Neuronal stem cell (in vitro differentiated cells): ENCODE measurements at regions not wholly inside any gene's neighbourhood (a gene's known extent, or its start where the extent isn't known, plus 50 kb on each side); places are given as distances from the start of the nearest gene placed in this dataset.

Experiments
- DNase-seq: peaks from one replicate; pipeline ENCODE4 v3.0.0-alpha.2; 2013; ENCODE audit warnings: low spot score
- H2AFZ ChIP-seq: one replicate; pipeline ENCODE4 v1.6.1; 2013; ENCODE audit warnings: mild to moderate bottlenecking, low read length, inconsistent platforms
- H2AK5ac ChIP-seq: 2 replicates; pipeline ENCODE4 v1.6.1; 2013; ENCODE audit warnings: low read depth, mild to moderate bottlenecking, inconsistent platforms, low read length, moderate library complexity, mixed read lengths
- H2BK120ac ChIP-seq: 2 replicates; pipeline ENCODE4 v1.6.1; 2013; ENCODE audit warnings: low read depth, mild to moderate bottlenecking, inconsistent platforms, low read length, moderate library complexity, mixed read lengths
- H2BK12ac ChIP-seq: one replicate; pipeline ENCODE4 v1.6.1; 2013; ENCODE audit warnings: low read length, inconsistent platforms
- H2BK15ac ChIP-seq: 2 replicates; pipeline ENCODE4 v1.6.1; 2013; ENCODE audit warnings: mild to moderate bottlenecking, low read length, inconsistent platforms, mixed read lengths
- H2BK5ac ChIP-seq: one replicate; pipeline ENCODE4 v1.6.1; 2013; ENCODE audit warnings: inconsistent platforms, mild to moderate bottlenecking, low read length, moderate library complexity
- H3K14ac ChIP-seq: one replicate; pipeline ENCODE4 v1.6.1; 2013; ENCODE audit warnings: low read length, inconsistent platforms
- H3K18ac ChIP-seq: 2 replicates; pipeline ENCODE4 v1.6.1; 2013; ENCODE audit warnings: low read length, inconsistent platforms
- H3K23ac ChIP-seq: 2 replicates; pipeline ENCODE4 v1.6.1; 2013; ENCODE audit warnings: low read depth, mild to moderate bottlenecking, mixed read lengths, low read length, inconsistent platforms; ENCODE audit not compliant: poor library complexity
- H3K27ac ChIP-seq: replicated peaks from 3 replicates; pipeline ENCODE4 v1.5.1; 2013; ENCODE audit warnings: low read length, inconsistent platforms
- H3K27me3 ChIP-seq, 3 experiments: 2 replicates each; pipeline ENCODE4 v1.6.1; 2013; ENCODE audit warnings: low read length in 3 of 3, mild to moderate bottlenecking in 2 of 3, inconsistent platforms in 1 of 3, low read depth in 1 of 3, mixed read lengths in 1 of 3, moderate library complexity in 1 of 3; ENCODE audit not compliant: control insufficient read depth in 3 of 3, insufficient read depth in 3 of 3
- H3K36me3 ChIP-seq, 2 donors: replicated peaks in 1 of 2; 2 replicates each; pipeline ENCODE4 v1.6.1; 2013; ENCODE audit warnings: low read length in 2 of 2; ENCODE audit not compliant: control insufficient read depth in 2 of 2, insufficient read depth in 2 of 2
- H3K4ac ChIP-seq: 2 replicates; pipeline ENCODE4 v1.6.1; 2013; ENCODE audit warnings: inconsistent platforms, mild to moderate bottlenecking, low read length, moderate library complexity
- H3K4me1 ChIP-seq, 2 donors: 1 replicate in 1 of 2; 2 replicates in 1 of 2; pipeline ENCODE4 v1.6.1; 2013; ENCODE audit warnings: low read length in 2 of 2, low read depth in 1 of 2; ENCODE audit not compliant: control insufficient read depth in 2 of 2, insufficient read depth in 1 of 2
- H3K4me2 ChIP-seq: one replicate; pipeline ENCODE4 v1.6.1; 2013; ENCODE audit warnings: mild to moderate bottlenecking, low read length, inconsistent platforms; ENCODE audit not compliant: insufficient read depth, poor library complexity, severe bottlenecking
- H3K4me3 ChIP-seq, 2 donors: 2 replicates each; pipeline ENCODE4 v1.5.1; 2013; ENCODE audit warnings: low read length in 2 of 2, mild to moderate bottlenecking in 2 of 2, inconsistent platforms in 1 of 2, moderate library complexity in 1 of 2
- H3K79me1 ChIP-seq: one replicate; pipeline ENCODE4 v1.6.1; 2013; ENCODE audit warnings: low read depth, mild to moderate bottlenecking, inconsistent platforms, low read length, moderate library complexity
- H3K9ac ChIP-seq: one replicate; pipeline ENCODE4 v1.6.1; 2013; ENCODE audit warnings: mild to moderate bottlenecking, low read depth, low read length, inconsistent platforms; ENCODE audit not compliant: poor library complexity
- H3K9me3 ChIP-seq, 2 donors: replicated peaks in 1 of 2; 2 replicates each; pipeline versions ENCODE3 to v1.6.1; 2013; ENCODE audit warnings: low read length in 2 of 2, mild to moderate bottlenecking in 2 of 2, inconsistent platforms in 1 of 2, low read depth in 1 of 2, mixed read lengths in 1 of 2, moderate library complexity in 1 of 2; ENCODE audit not compliant: control insufficient read depth in 2 of 2, insufficient read depth in 1 of 2
- H4K8ac ChIP-seq: one replicate; pipeline ENCODE4 v1.6.1; 2013; ENCODE audit warnings: low read depth, mild to moderate bottlenecking, inconsistent platforms, low read length, moderate library complexity
- H4K91ac ChIP-seq: one replicate; pipeline ENCODE4 v1.6.1; 2013; ENCODE audit warnings: low read length, low read depth, mild to moderate bottlenecking, inconsistent platforms; ENCODE audit not compliant: poor library complexity
- WGBS, 2 donors: extraction: QIAGEN DNeasy Blood & Tissue Kit; methylation state at CpG; one replicate each; pipeline ENCODE4 v1.1.7; 2013; ENCODE audit warnings: missing lambda C conversion rate in 2 of 2, mixed read lengths in 1 of 2; ENCODE audit not compliant: insufficient read length in 2 of 2, insufficient replicate concordance in 1 of 2; ENCODE audit errors: extremely low coverage in 2 of 2; 5-methylcytosine and 5-hydroxymethylcytosine counted together

GRCh38 chr14:85418721-85419120 lies 111.2 kb upstream of the FLRT2 start:
- DNase-seq = no peak
- H2BK120ac ChIP-seq = no peak overlapping the region
- H3K18ac ChIP-seq = no peak overlapping the region
- H3K27me3 ChIP-seq = no peaks in the 10 kb centered on the region
- H2BK15ac ChIP-seq = no peak overlapping the region
- H2AFZ ChIP-seq = no peak overlapping the region
- no peak overlapping the region for H4K91ac ChIP-seq
- H3K4me1 ChIP-seq = no peaks in the 10 kb centered on the region
- H3K4me2 ChIP-seq = no peak overlapping the region
- H3K4ac ChIP-seq = no peak overlapping the region
- H3K4me3 ChIP-seq = no peak overlapping the region
- H3K9me3 ChIP-seq = no peaks in the 10 kb centered on the region
- H3K27ac ChIP-seq = no peak overlapping the region
- no peak overlapping the region for H3K23ac ChIP-seq
- H3K36me3 ChIP-seq = no peaks in the 10 kb centered on the region
- WGBS, 2 donors = no CpG with 5 or more reads among the region's 1 CpG
- H4K8ac ChIP-seq = no peak overlapping the region
- H3K79me1 ChIP-seq = no peaks in the 10 kb centered on the region
- H2BK12ac ChIP-seq = no peak overlapping the region
- no peak overlapping the region for H3K14ac ChIP-seq
- no peak overlapping the region for H2BK5ac ChIP-seq
- no peak overlapping the region for H3K9ac ChIP-seq
- H2AK5ac ChIP-seq = no peak overlapping the region

DNA sequence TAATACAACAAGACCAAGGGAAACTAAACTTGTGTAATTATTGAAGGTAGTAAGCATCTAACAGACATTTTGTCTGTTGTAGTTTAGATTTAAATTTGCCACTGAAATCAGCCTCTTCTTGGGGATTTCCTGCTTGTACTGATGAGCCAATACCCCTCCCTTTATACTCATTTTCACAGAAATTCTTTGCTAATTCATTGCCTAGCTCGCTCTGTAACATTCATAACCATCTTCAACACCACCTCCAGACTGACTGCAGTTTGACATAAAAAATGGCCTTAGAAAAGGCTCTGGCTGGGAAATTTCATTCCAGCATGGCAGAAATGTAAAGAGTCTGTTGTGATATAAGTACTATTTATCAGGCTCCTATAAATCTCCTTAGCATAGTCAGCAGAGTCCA lies 109.7 kb upstream of the FLRT2 start:
- H3K4me3 ChIP-seq = no peak overlapping the region
- H4K8ac ChIP-seq = no peak overlapping the region
- H3K14ac ChIP-seq = no peak overlapping the region
- no peak overlapping the region for H3K27ac ChIP-seq
- no peak overlapping the region for H4K91ac ChIP-seq
- no peak overlapping the region for H2BK120ac ChIP-seq
- no peak overlapping the region for H2BK5ac ChIP-seq
- no peaks in the 10 kb centered on the region for H3K9me3 ChIP-seq
- no peak overlapping the region for H2AFZ ChIP-seq
- H3K27me3 ChIP-seq = no peaks in the 10 kb centered on the region
- no peaks in the 10 kb centered on the region for H3K36me3 ChIP-seq
- H2AK5ac ChIP-seq = no peak overlapping the region
- H2BK12ac ChIP-seq = no peak overlapping the region
- no peak overlapping the region for H3K18ac ChIP-seq
- H3K9ac ChIP-seq = no peak overlapping the region
- no peak overlapping the region for H3K4ac ChIP-seq
- WGBS, 2 donors = no CpG with 5 or more reads among the region's 1 CpG
- H3K4me2 ChIP-seq = no peak overlapping the region
- no peaks in the 10 kb centered on the region for H3K4me1 ChIP-seq
- no peak for DNase-seq
- H3K23ac ChIP-seq = no peak overlapping the region
- no peaks in the 10 kb centered on the region for H3K79me1 ChIP-seq
- no peak overlapping the region for H2BK15ac ChIP-seq

GRCh38 chr14:85420707-85421106 lies 109.2 kb upstream of the FLRT2 start:
- Histone ChIP-seq H3K9me3 (no peaks in the 10 kb centered on the region), H2BK5ac (no peak overlapping the region), H2AFZ (no peak overlapping the region), H3K27ac (no peak overlapping the region), H2BK12ac (no peak overlapping the region), H3K36me3 (no peaks in the 10 kb centered on the region), H2BK120ac (no peak overlapping the region), H4K91ac (no peak overlapping the region), H3K14ac (no peak overlapping the region), H3K4ac (no peak overlapping the region), H3K18ac (no peak overlapping the region), H3K79me1 (no peaks in the 10 kb centered on the region), H3K4me2 (no peak overlapping the region), H2BK15ac (no peak overlapping the region), H3K27me3 (no peaks in the 10 kb centered on the region), H2AK5ac (no peak overlapping the region), H3K23ac (no peak overlapping the region), H3K4me3 (no peak overlapping the region), H3K4me1 (no peaks in the 10 kb centered on the region), H4K8ac (no peak overlapping the region), H3K9ac (no peak overlapping the region)
- no peak for DNase-seq
- WGBS, 2 donors = no CpG with 5 or more reads among the region's 5 CpGs

DNA sequence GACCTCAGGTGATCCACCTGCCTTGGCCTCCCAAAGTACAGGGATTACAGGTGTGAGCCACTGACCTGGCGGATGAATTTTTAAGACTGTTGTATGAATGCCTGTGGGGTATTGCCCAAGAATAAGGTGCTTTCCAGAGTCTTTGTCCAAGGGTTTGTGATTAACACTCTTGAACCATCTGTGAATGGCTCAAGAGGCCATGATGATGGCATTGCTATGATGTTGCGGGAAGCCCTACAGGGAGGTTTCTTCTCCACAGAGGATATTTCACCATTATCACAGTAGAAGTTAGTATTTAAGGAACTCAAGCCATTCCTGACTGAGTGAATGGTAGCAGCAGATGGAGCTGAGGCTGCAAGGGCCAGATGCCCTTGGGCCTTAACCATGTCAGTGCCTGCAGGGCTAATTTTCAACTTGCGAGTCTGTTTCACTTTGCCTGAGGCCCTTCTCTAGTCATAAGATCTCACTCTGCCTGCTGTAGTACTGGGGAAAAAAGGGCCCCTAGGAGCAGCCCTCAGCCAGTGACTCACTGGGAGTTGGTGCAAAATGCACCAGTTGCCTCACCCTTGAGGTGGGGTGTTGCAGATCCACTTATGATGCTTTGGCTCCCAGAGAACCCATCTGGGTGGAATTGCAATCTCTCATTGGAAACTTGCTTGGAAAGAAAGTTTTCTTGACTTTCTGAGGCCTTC lies 108.6 kb upstream of the FLRT2 start:
- Histone ChIP-seq H3K36me3 (no peaks in the 10 kb centered on the region), H3K18ac (no peak overlapping the region), H3K4me2 (no peak overlapping the region), H2AK5ac (no peak overlapping the region), H2AFZ (no peak overlapping the region), H2BK15ac (no peak overlapping the region), H3K4ac (no peak overlapping the region), H3K4me3 (no peak overlapping the region), H3K14ac (no peak overlapping the region), H3K9ac (no peak overlapping the region), H2BK5ac (no peak overlapping the region), H4K8ac (no peak overlapping the region), H3K23ac (no peak overlapping the region), H2BK12ac (no peak overlapping the region), H3K27me3 (no peaks in the 10 kb centered on the region), H3K4me1 (no peaks in the 10 kb centered on the region), H2BK120ac (no peak overlapping the region), H3K79me1 (no peaks in the 10 kb centered on the region), H3K27ac (no peak overlapping the region), H4K91ac (no peak overlapping the region), H3K9me3 (no peaks in the 10 kb centered on the region)
- DNase-seq = no peak
- no CpG with 5 or more reads among the region's 3 CpGs for WGBS, 2 donors
